ENCODE measurements at regions not wholly inside any gene's neighbourhood (a gene's known extent, or its start where the extent isn't known, plus 50 kb on each side); places are given as distances from the start of the nearest gene placed in this dataset.

DNA sequence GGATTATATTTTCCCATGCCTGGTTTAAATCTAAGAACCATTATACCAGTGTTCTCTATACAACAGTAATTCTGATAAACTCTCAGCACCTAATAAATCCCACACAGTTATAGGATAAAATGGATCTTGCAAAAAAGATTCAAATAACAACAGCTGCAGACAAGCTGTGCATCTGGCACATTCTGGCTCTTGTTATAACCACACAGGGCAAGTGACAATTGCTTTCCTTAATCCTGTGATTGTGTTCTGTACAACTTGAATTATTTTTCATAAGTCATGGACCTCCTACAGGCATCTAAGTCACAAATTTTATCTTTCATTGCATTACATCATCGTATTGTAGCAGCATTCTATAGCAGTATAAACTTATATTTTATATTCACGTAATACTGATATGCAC is 948.3 kb downstream of the SLITRK1 start:
- DNase-seq = no peak

- no peak for DNase-seq
Observed at GRCh38 chr13:82925114-82925513, 957.2 kb downstream of the SLITRK1 start.

- DNase-seq = no peak
Observed at GRCh38 chr13:82917984-82918383, 964.3 kb downstream of the SLITRK1 start.

GRCh38 chr13:82912564-82912963 is 969.7 kb downstream of the SLITRK1 start:
- no peak for DNase-seq

GRCh38 chr13:82905071-82905470 is 977.2 kb downstream of the SLITRK1 start:
- no peak for DNase-seq

DNA sequence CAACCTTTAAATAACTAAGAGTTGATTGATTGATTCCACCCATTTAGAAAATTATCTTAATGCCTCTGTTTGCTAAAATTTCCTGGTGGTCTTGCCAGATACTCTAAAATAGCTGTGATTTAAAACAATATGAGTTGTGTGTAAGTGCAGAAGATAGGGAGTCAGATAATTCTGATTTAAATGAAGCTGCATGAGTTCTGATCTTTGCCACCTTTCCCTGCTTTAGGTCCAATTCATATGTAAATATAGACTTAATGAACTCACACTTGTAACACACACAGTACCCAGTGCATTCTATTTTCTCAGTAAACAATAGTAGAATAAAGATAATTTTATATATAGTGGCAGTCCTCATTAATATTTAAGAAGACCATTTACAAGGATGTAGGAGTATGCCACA is 981.8 kb downstream of the SLITRK1 start:
- no peak for DNase-seq

- no peak for DNase-seq
Observed at GRCh38 chr13:82898586-82898985, 983.7 kb downstream of the SLITRK1 start.

DNA sequence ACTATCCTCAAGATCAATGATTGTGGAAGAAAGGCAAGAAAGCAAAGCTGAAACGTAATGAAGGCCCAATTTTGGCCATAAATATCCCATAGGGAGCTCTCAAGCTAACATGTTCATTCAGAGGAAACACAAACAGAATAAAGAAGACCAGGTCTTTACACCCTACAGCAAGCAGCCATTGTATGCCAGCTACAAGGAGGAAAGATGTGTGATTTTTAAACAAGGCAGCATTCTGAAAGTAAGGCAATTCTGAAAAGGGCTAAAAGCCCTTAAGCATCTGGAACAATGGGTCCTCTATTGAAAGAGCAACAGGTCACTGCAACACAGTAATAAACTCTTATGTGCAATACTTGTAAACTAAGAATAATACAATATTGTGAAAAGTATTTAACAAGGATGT is 1002.4 kb downstream of the SLITRK1 start:
- DNase-seq = no peak

DNA sequence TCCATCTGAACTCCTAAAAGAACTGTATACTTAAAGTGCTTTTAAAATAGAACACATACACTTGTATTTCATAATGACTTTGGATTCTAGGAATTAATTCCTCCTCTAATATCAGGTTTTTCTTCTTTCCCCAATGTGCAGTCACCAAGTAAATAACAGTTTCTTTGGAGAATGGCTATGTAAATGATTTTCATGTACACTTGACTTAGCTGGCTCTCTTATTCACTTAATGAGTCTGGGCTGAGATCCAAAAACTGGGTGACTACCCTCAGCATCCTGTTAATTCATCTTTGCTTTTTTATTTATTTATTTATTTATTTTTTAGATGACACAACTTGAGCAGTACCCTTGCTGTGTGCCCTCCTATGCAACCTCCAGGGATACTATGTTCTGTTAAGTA is 1003.7 kb downstream of the SLITRK1 start:
- DNase-seq = no peak

DNA sequence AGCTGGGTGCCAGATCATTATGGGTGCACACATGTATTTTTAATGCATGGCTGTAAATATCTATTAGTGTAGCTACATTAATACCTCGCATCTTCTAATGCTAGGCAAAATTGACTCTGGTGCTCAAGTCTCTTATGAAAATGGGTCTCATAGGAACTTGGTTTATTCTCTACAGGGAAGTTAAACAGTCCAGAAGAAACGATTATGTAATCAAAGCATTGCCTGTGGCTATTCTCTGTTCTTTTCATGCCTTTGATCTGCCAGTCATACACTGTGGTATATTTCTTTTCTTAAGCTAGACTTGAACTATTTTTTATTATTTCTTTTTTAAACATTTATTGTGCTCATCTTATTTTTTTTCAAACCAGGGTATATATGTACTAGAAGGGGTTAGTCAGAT is 1015.0 kb downstream of the SLITRK1 start:
- no peak for DNase-seq

DNA sequence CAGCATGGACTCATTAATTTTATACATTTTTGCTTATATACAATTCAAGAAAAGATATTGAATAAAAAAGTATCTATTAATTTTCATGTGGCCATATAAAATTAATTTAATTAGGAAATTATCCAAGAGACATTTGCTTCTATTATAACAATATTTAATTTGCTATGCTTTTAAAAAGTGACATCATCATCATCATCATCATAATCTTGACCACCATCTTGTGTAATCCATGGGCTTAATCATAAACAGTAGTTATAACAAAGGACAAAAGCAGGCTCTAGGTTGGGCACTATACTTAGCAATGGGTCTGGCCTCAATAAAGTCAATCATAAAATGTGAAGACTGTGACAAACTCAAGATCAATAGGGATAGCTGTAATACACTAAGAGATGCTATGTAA is 1031.6 kb downstream of the SLITRK1 start:
- DNase-seq = no peak

GRCh38 chr13:82848766-82849165 is 1033.5 kb downstream of the SLITRK1 start:
- no peak for DNase-seq

GRCh38 chr13:82847595-82847994 is 1034.7 kb downstream of the SLITRK1 start:
- no peak for DNase-seq

- no peak for DNase-seq
Observed at GRCh38 chr13:82833923-82834322, 1048.4 kb downstream of the SLITRK1 start.

DNA sequence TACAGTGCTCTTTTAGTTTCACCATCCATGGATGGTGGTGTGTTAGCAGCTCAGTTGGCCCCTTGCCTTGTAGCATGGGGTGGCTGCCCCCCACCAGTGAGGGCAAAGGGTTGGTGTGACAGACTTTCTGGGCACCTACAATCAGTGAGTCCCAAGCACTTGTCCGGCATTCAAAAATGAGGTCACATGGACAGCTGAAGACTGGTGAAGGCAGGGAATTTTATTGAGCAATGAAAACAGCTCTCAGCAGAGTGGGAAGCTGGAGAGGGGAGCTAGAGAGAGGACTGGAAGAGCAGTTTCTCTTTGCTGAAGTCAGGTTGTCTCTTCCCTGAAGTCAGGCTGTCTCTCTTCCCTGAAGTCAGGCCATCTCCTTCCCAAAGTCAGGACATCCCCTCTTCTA is 1053.2 kb downstream of the SLITRK1 start:
- DNase-seq = no peak

DNA sequence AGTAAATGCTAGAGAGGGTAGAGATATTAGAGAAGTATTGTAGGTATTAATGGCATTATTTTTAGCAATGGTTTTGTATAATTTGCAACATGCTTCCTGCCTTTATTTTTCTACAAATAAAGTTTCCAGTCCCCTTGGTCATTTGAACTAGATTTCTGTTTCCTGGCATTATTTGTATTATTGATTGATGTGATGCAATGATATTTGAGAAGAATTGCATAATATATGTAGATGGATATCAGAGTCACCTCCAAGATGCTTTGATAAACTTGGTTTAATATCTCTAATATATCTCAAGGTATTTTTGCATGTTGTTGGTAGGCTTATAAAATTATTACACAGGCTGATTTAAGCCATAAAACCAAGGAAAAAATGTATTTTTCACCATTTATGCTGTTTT is 1054.5 kb downstream of the SLITRK1 start:
- no peak for DNase-seq

DNA sequence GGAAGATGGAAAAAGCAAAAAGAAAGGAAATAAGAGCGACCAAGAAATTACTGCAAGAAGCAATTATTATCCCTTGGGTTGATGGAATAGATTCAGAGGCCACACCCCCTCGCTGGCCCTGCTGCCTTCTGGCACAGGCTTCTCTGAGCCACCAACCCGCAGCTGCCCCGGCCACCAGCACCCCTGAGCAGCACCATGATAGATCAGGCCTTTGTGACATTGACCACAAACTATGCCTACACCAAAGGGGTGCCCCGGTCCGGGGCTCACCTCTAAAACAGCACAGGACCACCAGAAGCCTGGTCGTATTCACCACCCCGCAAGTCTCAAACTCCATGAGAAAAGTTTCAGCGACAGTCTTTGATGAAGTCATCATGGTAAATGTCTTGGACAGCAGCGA is 1059.3 kb downstream of the SLITRK1 start:
- no peak for DNase-seq

- DNase-seq = no peak
Observed at GRCh38 chr13:82817133-82817532, 1065.1 kb downstream of the SLITRK1 start.

DNA sequence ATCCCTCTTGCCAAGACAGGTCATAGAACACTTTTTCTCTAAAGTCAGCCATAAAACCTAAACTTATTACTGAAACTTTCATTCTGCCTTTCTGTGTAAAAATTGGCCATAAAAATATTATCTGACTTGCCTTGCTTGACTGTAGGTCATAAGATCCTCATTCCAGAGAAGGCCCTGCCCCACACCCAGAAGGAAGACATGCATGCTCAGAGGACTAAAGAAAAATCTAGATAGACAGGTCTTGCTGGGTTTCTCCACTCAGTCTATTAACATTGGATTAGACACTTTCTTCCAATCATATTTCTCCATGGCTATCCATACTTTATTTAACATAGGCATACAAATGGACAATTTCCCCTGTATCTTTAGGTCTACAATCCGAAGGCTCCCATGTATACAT is 1066.5 kb downstream of the SLITRK1 start:
- DNase-seq = no peak

GRCh38 chr13:82803341-82803740 is 1078.9 kb downstream of the SLITRK1 start:
- no peak for DNase-seq

DNA sequence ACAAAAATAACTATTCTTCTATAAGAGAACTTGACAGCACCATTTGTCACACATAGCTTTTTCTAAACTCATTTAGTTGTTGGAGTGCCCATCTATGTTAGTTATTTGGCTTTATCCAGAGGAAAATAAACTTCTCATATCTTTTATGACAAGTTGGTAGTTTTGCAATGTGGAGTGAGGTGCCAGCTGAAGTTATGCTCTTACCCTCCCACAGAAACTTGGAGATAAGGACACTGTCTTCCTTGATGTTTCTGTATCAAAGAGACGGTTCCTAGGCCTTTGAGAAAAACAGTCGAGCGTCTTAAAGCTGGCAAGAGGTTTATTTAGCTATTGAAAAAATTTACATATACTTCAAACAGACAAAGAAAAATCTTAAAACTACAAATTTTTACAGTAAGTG is 1079.7 kb downstream of the SLITRK1 start:
- DNase-seq = no peak

- no peak for DNase-seq
Observed at GRCh38 chr13:82800391-82800790, 1081.9 kb downstream of the SLITRK1 start.

DNA sequence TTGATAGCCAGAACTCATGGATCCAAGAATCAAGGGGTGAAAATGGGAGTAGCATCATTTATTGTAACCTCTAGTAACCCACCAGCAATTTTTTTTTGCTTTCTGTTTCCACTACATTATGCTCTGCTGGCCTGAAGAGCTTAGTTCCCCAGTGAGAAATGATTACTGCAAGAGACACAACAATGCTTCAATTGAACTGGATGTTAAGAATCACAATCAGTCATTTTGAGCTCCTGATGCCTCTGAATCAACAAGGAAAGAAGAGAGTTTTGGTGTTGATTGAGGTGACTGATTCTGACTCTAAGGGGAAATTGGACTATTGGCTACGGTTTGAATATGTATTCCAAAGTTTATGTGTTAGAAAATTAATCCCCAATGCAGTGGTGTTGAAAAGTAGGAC is 1084.4 kb downstream of the SLITRK1 start:
- no peak for DNase-seq

DNA sequence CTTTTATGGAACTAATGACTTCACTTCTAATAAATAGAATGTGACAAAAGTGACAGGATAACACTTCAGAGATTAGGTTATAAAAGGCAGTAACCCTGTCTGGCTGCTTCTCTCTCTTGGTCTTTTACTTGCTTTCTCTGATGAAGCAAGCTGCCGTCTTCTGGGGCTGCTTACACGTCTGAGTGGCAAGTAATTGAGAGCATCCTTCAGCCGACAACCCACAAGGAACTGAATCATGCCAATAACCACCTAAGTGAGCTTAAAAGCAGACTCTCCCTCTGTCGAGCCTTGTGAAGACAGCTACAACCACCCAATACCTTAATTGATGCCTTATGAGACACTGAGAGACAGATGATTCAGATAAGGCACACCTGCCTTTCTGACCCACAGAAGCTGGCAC is 1091.2 kb downstream of the SLITRK1 start:
- DNase-seq = no peak

DNA sequence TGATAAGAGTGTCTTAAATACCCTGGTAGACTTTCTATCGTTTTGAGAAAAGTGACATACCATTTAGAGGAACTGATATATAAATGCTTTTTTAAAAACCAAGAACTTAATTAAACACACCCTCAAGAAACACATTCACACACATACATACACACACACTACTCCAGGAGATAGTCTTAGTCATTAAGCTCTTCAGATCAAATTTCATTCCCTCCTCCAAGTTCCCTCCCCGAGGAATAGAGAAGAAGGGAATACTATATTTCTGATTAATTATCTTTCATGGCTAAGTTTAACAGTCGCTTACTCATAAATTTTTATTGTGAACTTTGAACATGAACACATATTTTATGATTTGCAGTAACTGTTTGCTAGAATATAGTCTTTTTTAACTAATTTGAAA is 1109.5 kb downstream of the SLITRK1 start:
- no peak for DNase-seq

DNA sequence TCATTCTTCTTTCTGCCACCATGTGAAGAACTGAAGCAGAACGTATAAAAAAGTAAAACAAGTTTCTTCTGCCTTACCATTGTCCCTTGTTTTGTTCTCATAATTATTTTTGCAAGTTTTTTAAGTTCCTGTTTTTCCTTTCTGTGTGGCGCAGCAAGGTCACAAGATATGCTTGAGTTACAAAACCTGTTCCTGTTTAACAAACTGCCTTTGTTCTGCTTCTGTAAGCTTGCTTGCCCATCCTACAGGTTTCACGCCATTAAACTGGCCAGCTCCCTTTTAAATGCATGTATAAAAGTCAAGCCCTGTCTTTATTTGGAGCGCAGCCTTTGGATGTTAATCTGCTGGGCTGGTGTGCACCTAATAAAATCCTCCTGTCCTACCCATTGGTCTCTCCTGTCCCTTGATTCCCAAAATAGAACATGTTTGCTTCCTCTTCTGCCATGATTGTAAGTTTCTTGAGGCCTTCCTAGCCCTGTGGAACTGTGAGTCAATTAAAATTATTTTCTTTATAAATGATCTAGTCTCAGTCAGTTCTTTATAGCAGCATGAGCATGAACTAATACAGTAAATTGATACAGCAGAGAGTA is 1115.4 kb downstream of the SLITRK1 start:
- no peak for DNase-seq
